ENCODE measurements at regions not wholly inside any gene's neighbourhood (a gene's known extent, or its start where the extent isn't known, plus 50 kb on each side); places are given as distances from the start of the nearest gene placed in this dataset.

GRCh38 chr13:111394211-111394922 is 73.9 kb downstream of the TEX29 start:
- FAIRE-seq, result no peak

GRCh38 chr13:111395511-111396393 is 75.3 kb downstream of the TEX29 start:
- FAIRE-seq, result no peak

GRCh38 chr13:111396457-111396856 is 76.0 kb downstream of the TEX29 start:
- FAIRE-seq, result no peak

GRCh38 chr13:111397202-111397880 is 76.9 kb downstream of the TEX29 start:
- FAIRE-seq, result no peak

GRCh38 chr13:111398196-111398595 is 77.8 kb downstream of the TEX29 start:
- no peak for FAIRE-seq

- no peak for FAIRE-seq
Observed at GRCh38 chr13:111398715-111399299, 78.4 kb downstream of the TEX29 start.

- FAIRE-seq, result no peak
Observed at GRCh38 chr13:111399334-111399733, 78.9 kb downstream of the TEX29 start.

GRCh38 chr13:111399776-111400538 is 79.5 kb downstream of the TEX29 start:
- FAIRE-seq, result no peak

GRCh38 chr13:111401151-111401550 is 80.7 kb downstream of the TEX29 start:
- FAIRE-seq, result no peak

- FAIRE-seq, result no peak
Observed at GRCh38 chr13:111401755-111402154, 81.3 kb downstream of the TEX29 start.

- no peak for FAIRE-seq
Observed at GRCh38 chr13:111402441-111402840, 82.0 kb downstream of the TEX29 start.

GRCh38 chr13:111403266-111403665 is 82.8 kb downstream of the TEX29 start:
- FAIRE-seq, result no peak

GRCh38 chr13:111404746-111405145 is 84.3 kb downstream of the TEX29 start:
- FAIRE-seq, result no peak

GRCh38 chr13:111406636-111407035 is 86.2 kb downstream of the TEX29 start:
- FAIRE-seq, result no peak

- FAIRE-seq, result no peak
Observed at GRCh38 chr13:111407381-111408131, 87.1 kb downstream of the TEX29 start.

- FAIRE-seq, result no peak
Observed at GRCh38 chr13:111409413-111409812, 89.0 kb downstream of the TEX29 start.

GRCh38 chr13:111410232-111411021 is 90.0 kb downstream of the TEX29 start:
- no peak for FAIRE-seq

- FAIRE-seq, result no peak
Observed at GRCh38 chr13:111411151-111411858, 90.9 kb downstream of the TEX29 start.

- no peak for FAIRE-seq
Observed at GRCh38 chr13:111411919-111412650, 91.6 kb downstream of the TEX29 start.
